Neutrophil (primary cell): ENCODE measurements at regions not wholly inside any gene's neighbourhood (a gene's known extent, or its start where the extent isn't known, plus 50 kb on each side); places are given as distances from the start of the nearest gene placed in this dataset.

ENCODE experiments used
- H3K27ac ChIP-seq: fragments of 200-600 bp; sonication (generic); 2 replicates; pipeline ENCODE4 v1.5.1; 2016; ENCODE audit warnings: mild to moderate bottlenecking, moderate library complexity
- H3K27me3 ChIP-seq: fragments of 200-600 bp; sonication (generic); 2 replicates; pipeline ENCODE4 v1.6.0; 2016; ENCODE audit warnings: mild to moderate bottlenecking
- H3K36me3 ChIP-seq: fragments of 200-600 bp; sonication (generic); 2 replicates; pipeline ENCODE4 v1.5.1; 2017
- H3K4me1 ChIP-seq, 2 experiments: fragments of 200-600 bp in 1 of 2; sonication (generic) in 1 of 2; 1 replicate in 1 of 2; 2 replicates in 1 of 2; pipeline versions ENCODE4 v1.5.1 to v1.6.1; 2013 to 2016; ENCODE audit warnings: low read depth in 1 of 2, low read length in 1 of 2, mild to moderate bottlenecking in 1 of 2, moderate library complexity in 1 of 2; ENCODE audit not compliant: control insufficient read depth in 1 of 2, insufficient read depth in 1 of 2
- H3K4me3 ChIP-seq, 2 experiments: fragments of 200-600 bp in 1 of 2; sonication (generic) in 1 of 2; 1 replicate in 1 of 2; 2 replicates in 1 of 2; pipeline ENCODE4 v1.5.1; 2013 to 2016; ENCODE audit warnings: low read depth in 1 of 2, low read length in 1 of 2, mild to moderate bottlenecking in 1 of 2, moderate library complexity in 1 of 2
- H3K9me3 ChIP-seq: fragments of 200-600 bp; sonication (generic); 2 replicates; pipeline ENCODE4 v1.5.1; 2016
- TF ChIP-seq, protein P1 (sequence below): fragments of 200-600 bp; sonication (generic); IDR thresholded peaks from 2 replicates; pipeline ENCODE4 v1.5.1; 2016; ENCODE audit warnings: antibody characterized with exemption

GRCh38 chr5:4225741-4226140, 630.1 kb downstream of the IRX1 start:
- H3K4me1 ChIP-seq, result no peaks in the 10 kb centered on the region

DNA sequence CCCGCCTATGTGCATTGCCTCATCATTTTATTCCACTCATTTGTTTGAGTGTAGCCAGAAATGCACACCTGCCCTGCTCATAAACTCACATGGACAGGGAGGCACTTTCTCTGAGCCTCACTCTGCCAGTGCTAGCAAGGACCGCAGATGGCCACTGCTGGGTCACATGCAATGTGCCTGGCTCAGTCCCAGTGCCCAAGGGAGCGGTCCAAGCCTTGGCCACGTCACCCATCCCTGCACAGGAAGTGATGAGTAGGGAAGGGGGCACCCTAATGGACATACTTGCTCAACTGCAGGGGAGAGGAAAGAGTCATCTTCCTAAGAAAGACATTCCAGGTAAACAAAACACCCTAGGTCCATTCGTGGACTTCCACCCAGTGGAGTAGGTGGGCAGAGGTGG, 630.9 kb downstream of the IRX1 start:
- Histone ChIP-seq H3K27me3 (no peaks in the 10 kb centered on the region), H3K27ac (no peak overlapping the region), H3K36me3 (no peaks in the 10 kb centered on the region), H3K9me3 (no peaks in the 10 kb centered on the region), H3K4me1 (no peaks in the 10 kb centered on the region), H3K4me3 (no peak overlapping the region)
- TF ChIP-seq, protein P1, sequence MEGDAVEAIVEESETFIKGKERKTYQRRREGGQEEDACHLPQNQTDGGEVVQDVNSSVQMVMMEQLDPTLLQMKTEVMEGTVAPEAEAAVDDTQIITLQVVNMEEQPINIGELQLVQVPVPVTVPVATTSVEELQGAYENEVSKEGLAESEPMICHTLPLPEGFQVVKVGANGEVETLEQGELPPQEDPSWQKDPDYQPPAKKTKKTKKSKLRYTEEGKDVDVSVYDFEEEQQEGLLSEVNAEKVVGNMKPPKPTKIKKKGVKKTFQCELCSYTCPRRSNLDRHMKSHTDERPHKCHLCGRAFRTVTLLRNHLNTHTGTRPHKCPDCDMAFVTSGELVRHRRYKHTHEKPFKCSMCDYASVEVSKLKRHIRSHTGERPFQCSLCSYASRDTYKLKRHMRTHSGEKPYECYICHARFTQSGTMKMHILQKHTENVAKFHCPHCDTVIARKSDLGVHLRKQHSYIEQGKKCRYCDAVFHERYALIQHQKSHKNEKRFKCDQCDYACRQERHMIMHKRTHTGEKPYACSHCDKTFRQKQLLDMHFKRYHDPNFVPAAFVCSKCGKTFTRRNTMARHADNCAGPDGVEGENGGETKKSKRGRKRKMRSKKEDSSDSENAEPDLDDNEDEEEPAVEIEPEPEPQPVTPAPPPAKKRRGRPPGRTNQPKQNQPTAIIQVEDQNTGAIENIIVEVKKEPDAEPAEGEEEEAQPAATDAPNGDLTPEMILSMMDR, result no peak

More at GRCh38 chr5:4225741-4226140, 630.1 kb downstream of the IRX1 start:
- Histone ChIP-seq H3K27ac (no peak overlapping the region), H3K36me3 (no peaks in the 10 kb centered on the region), H3K27me3 (no peaks in the 10 kb centered on the region), H3K9me3 (no peaks in the 10 kb centered on the region), H3K4me3 (no peak overlapping the region)
- TF ChIP-seq, protein P1, result no peak

GRCh38 chr5:4228708-4229107, 633.1 kb downstream of the IRX1 start:
- no peaks in the 10 kb centered on the region for H3K4me1 ChIP-seq
- no peak overlapping the region for H3K27ac ChIP-seq
- TF ChIP-seq, protein P1, result no peak
- no peaks in the 10 kb centered on the region for H3K36me3 ChIP-seq
- no peaks in the 10 kb centered on the region for H3K9me3 ChIP-seq
- H3K4me3 ChIP-seq, result no peak overlapping the region
- H3K27me3 ChIP-seq, result no peaks in the 10 kb centered on the region

DNA sequence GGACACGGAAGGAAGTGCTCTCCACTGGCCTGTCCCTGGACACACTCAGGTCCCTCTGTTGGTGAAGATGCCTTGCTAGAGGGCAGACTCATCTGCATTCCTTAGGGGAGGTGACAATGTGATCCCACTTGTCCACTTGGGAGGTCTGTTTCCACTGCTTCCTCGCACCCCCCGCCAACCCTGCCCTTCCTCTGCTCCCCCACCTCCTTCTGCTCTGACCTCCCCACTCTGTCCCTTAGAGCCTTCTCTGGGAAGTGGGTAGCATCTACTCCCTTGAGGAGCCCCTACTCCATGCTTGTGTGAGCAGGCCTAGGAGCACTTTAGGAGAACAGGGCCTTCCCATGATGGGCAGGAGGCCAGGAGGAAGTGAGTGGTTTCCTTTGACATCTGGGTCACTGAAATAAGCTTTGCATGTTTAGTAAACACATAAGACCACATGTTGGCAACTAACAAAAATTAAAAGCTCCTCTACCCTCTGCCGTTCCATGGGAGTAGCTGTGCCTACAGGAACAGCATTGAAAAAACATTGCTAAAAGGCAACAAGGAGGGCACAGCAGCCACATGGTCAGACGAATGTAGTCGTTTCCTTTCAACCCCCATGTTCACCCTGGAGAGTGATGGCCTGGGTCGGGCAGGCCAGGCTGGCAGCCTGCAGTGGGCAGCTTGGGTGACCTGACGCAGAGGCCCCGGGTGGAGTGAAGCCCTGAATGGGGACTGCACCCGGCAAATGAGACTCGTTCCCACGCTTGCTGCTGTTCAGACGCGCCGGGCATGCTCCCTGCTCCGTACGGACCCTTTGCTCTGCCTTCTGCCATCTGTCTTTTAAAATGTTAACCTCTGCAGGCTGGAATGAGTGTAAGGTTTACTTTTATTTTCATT, 634.0 kb downstream of the IRX1 start:
- TF ChIP-seq, protein P1, result no peak

DNA sequence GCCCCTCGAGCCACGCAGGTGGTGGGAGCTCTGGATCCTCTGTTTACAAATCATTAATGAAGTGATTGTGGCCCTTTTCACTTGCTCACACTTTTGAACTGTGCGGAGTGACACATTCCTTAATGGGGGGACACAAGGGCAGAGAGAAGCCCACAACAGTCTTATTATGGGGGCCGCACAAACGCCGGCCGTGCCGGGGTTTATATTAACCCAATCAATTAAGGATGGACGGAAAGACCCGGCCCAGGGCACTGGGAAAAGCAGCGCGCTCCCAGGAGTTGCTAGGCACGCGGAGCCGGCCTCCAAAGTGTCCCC, 634.8 kb downstream of the IRX1 start:
- H3K9me3 ChIP-seq, result no peaks in the 10 kb centered on the region
- H3K27ac ChIP-seq, result no peak overlapping the region
- no peak overlapping the region for H3K4me3 ChIP-seq
- TF ChIP-seq, protein P1, result no peak
- no peaks in the 10 kb centered on the region for H3K27me3 ChIP-seq
- H3K4me1 ChIP-seq, result no peaks in the 10 kb centered on the region
- H3K36me3 ChIP-seq, result no peaks in the 10 kb centered on the region

More for the DNA sequence above, 634.0 kb downstream of the IRX1 start:
- Histone ChIP-seq H3K27ac (no peak overlapping the region), H3K27me3 (no peaks in the 10 kb centered on the region), H3K4me3 (no peak overlapping the region), H3K4me1 (no peaks in the 10 kb centered on the region), H3K9me3 (no peaks in the 10 kb centered on the region), H3K36me3 (no peaks in the 10 kb centered on the region)
